Lower lobe of right lung (tissue), 2 donors: ENCODE measurements at regions not wholly inside any gene's neighbourhood (a gene's known extent, or its start where the extent isn't known, plus 50 kb on each side); places are given as distances from the start of the nearest gene placed in this dataset.

Source experiments
- ATAC-seq, 2 donors: fragments of 200-7000 bp; cut with Tn5 transposase; one replicate each; pipeline ENCODE4 v1.9.1; 2020 to 2022; ENCODE audit warnings: mild to moderate bottlenecking in 2 of 2, moderate library complexity in 2 of 2
- DNase-seq: peaks from one replicate; pipeline ENCODE4 v3.0.0-alpha.2; 2020
- H3K27ac ChIP-seq: fragments of 200-600 bp; one replicate; pipeline ENCODE4 v1.8.0; 2022
- H3K27me3 ChIP-seq: fragments of 200-600 bp; one replicate; pipeline ENCODE4 v1.8.0; 2022; ENCODE audit warnings: low read depth
- H3K36me3 ChIP-seq: fragments of 200-600 bp; one replicate; pipeline ENCODE4 v1.8.0; 2022; ENCODE audit warnings: mild to moderate bottlenecking
- H3K4me1 ChIP-seq: fragments of 200-600 bp; one replicate; pipeline ENCODE4 v1.8.0; 2022
- H3K4me3 ChIP-seq: fragments of 200-600 bp; one replicate; pipeline ENCODE4 v1.8.0; 2022; ENCODE audit warnings: mild to moderate bottlenecking
- H3K9me3 ChIP-seq: fragments of 200-600 bp; one replicate; pipeline ENCODE4 v1.8.0; 2022
- CTCF ChIP-seq: fragments of 200-600 bp; IDR thresholded peaks from one replicate; pipeline ENCODE4 v1.8.0; 2022; ENCODE audit warnings: antibody characterized with exemption, mild to moderate bottlenecking
- intact Hi-C: fragments of 100-400 bp; cut with DNase I; formaldehyde crosslinking; loops from one replicate; pipeline ENCODE4 v1.11.0; 2022
- donor health status: DM: no; HTN: yes; CAD: no; lungs with severe emphysema.

GRCh38 chr7:15947754-15948153, 261.3 kb upstream of the MEOX2 start:
- no peaks in the 10 kb centered on the region for H3K4me1 ChIP-seq
- TF ChIP-seq CTCF: no peak
- H3K9me3 ChIP-seq: no peaks in the 10 kb centered on the region
- no peak overlapping the region for H3K27ac ChIP-seq
- H3K4me3 ChIP-seq: no peak overlapping the region
- DNase-seq (no peak), ATAC-seq (no peak)
- H3K36me3 ChIP-seq: no peaks in the 10 kb centered on the region
- intact Hi-C loops: no loop called here
- H3K27me3 ChIP-seq: no peaks in the 10 kb centered on the region

- no peak overlapping the region for H3K4me3 ChIP-seq
- DNase-seq (no peak), ATAC-seq (peak in 1 of 2 donors; percentile 55)
- H3K36me3 ChIP-seq: no peaks in the 10 kb centered on the region
- no peaks in the 10 kb centered on the region for H3K27me3 ChIP-seq
- intact Hi-C loops: no loop called here
- no peaks in the 10 kb centered on the region for H3K9me3 ChIP-seq
- H3K27ac ChIP-seq: no peak overlapping the region
- no peak for TF ChIP-seq CTCF
- H3K4me1 ChIP-seq: no peaks in the 10 kb centered on the region
Observed at GRCh38 chr7:15938115-15938514, 251.6 kb upstream of the MEOX2 start.

DNA sequence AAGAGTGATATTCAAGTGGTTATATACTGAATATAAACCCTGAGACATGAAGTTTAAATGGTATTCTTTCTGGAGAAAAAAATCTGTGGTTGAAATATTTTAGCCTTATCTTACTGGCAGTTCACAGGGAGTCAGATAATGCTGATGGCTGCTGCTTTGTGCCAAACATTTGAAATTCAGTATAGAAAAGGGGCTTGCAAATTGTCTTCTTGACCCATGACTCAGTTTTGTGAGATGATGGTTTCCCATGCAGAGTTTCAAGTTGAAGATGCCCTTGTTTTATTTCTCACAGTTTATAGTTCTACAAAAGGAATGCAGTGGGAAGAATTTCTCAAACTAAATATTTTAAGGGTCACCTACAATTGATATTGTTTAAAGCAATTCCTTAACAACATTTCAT, 251.1 kb upstream of the MEOX2 start:
- intact Hi-C loops: no loop called here
- no peak overlapping the region for H3K27ac ChIP-seq
- no peak for DNase-seq
- TF ChIP-seq CTCF: no peak
- H3K9me3 ChIP-seq: no peaks in the 10 kb centered on the region
- H3K4me1 ChIP-seq: no peaks in the 10 kb centered on the region
- ATAC-seq: no peak
- no peaks in the 10 kb centered on the region for H3K36me3 ChIP-seq
- H3K4me3 ChIP-seq: no peak overlapping the region
- no peaks in the 10 kb centered on the region for H3K27me3 ChIP-seq

GRCh38 chr7:15936991-15937390, 250.5 kb upstream of the MEOX2 start:
- no peak for ATAC-seq
- Histone ChIP-seq H3K9me3 (no peaks in the 10 kb centered on the region), H3K4me3 (no peak overlapping the region), H3K27ac (no peak overlapping the region), H3K27me3 (no peaks in the 10 kb centered on the region), H3K36me3 (no peaks in the 10 kb centered on the region), H3K4me1 (no peaks in the 10 kb centered on the region)
- no peak for DNase-seq
- intact Hi-C loops: no loop called here
- no peak for TF ChIP-seq CTCF

GRCh38 chr7:15932318-15932717, 245.8 kb upstream of the MEOX2 start:
- Histone ChIP-seq H3K4me3 (no peak overlapping the region), H3K9me3 (no peaks in the 10 kb centered on the region), H3K27ac (no peak overlapping the region), H3K4me1 (no peaks in the 10 kb centered on the region), H3K27me3 (no peaks in the 10 kb centered on the region), H3K36me3 (no peaks in the 10 kb centered on the region)
- DNase-seq (no peak), ATAC-seq (no peak)
- TF ChIP-seq CTCF: no peak
- intact Hi-C loops: no loop called here

- Histone ChIP-seq H3K9me3 (no peaks in the 10 kb centered on the region), H3K27me3 (no peaks in the 10 kb centered on the region), H3K27ac (no peak overlapping the region), H3K4me3 (no peak overlapping the region), H3K36me3 (no peaks in the 10 kb centered on the region), H3K4me1 (no peaks in the 10 kb centered on the region)
- no peak for TF ChIP-seq CTCF
- ATAC-seq (no peak), DNase-seq (no peak)
- intact Hi-C loops: no loop called here
Observed at GRCh38 chr7:15929411-15929810, 242.9 kb upstream of the MEOX2 start.
